GM06990 (cell line): ENCODE measurements at regions not wholly inside any gene's neighbourhood (a gene's known extent, or its start where the extent isn't known, plus 50 kb on each side); places are given as distances from the start of the nearest gene placed in this dataset.

Experiments
- DNase-seq: peaks from one replicate; pipeline ENCODE4 v3.0.0-alpha.2; 2011; ENCODE audit not compliant: insufficient read length; ENCODE audit errors: extremely low read depth
- H3K27me3 ChIP-seq: replicated peaks from 2 replicates; pipeline ENCODE4 v1.6.0; 2011; ENCODE audit warnings: low read length; ENCODE audit not compliant: control insufficient read depth, insufficient read depth
- H3K36me3 ChIP-seq: 2 replicates; pipeline ENCODE4 v1.5.1; 2011; ENCODE audit warnings: low read length; ENCODE audit not compliant: control insufficient read depth, insufficient read depth
- H3K4me3 ChIP-seq: replicated peaks from 2 replicates; pipeline ENCODE4 v1.5.1; 2011; ENCODE audit warnings: low read depth, mild to moderate bottlenecking, control low read depth, low read length
- TF ChIP-seq, protein P1 (sequence below): IDR thresholded peaks from 2 replicates; pipeline ENCODE4 v1.5.1; 2011; ENCODE audit warnings: low read length, control low read depth, mild to moderate bottlenecking, inconsistent platforms; ENCODE audit not compliant: insufficient read depth, poor library complexity, severe bottlenecking

DNA sequence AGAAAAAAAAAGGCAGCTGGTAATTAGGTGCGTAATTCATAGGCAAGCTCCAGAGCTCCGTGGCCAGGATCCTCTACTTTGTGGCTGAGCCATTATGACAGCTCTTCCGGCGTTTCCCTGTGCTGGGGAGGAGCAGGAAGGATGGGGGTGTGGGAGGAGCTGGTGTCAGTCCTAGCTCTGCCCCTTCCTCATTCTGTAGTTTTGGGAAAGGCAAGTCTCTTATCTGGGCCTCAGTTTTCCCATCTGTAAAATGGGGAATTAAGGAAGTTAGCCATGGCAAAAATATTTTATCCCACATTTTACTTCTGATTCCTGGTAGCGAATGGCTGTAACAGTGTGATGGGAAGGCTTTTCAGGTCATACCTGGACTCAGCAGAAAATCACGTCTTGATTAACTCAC, 81.1 kb downstream of the SEC61B start:
- Histone ChIP-seq H3K27me3 (no peaks in the 10 kb centered on the region), H3K4me3 (no peak overlapping the region), H3K36me3 (no peaks in the 10 kb centered on the region)
- TF ChIP-seq, protein P1, sequence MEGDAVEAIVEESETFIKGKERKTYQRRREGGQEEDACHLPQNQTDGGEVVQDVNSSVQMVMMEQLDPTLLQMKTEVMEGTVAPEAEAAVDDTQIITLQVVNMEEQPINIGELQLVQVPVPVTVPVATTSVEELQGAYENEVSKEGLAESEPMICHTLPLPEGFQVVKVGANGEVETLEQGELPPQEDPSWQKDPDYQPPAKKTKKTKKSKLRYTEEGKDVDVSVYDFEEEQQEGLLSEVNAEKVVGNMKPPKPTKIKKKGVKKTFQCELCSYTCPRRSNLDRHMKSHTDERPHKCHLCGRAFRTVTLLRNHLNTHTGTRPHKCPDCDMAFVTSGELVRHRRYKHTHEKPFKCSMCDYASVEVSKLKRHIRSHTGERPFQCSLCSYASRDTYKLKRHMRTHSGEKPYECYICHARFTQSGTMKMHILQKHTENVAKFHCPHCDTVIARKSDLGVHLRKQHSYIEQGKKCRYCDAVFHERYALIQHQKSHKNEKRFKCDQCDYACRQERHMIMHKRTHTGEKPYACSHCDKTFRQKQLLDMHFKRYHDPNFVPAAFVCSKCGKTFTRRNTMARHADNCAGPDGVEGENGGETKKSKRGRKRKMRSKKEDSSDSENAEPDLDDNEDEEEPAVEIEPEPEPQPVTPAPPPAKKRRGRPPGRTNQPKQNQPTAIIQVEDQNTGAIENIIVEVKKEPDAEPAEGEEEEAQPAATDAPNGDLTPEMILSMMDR = no peak
- no peak for DNase-seq

DNA sequence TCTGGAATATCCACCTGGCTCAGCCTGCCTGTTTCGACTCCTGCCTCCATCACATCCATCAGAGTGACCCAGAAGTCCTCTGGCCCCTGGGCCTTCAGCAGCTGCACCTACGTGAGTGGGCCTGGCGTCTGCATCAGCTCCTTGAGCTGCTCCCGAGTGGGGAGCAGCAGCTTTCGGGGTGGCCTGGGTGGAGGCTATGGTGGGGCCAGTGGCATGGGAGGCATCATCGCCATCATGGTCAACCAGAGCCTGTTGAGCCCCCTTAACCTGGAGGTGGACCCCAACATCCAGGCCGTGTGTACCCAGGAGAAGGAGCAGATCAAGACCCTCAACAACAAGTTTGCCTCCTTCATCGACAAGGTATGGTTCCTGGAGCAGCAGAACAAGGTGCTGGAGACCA, 83.0 kb downstream of the SEC61B start:
- TF ChIP-seq, protein P1 = no peak
- Histone ChIP-seq H3K4me3 (no peak overlapping the region), H3K36me3 (no peaks in the 10 kb centered on the region), H3K27me3 (no peaks in the 10 kb centered on the region)
- no peak for DNase-seq

DNA sequence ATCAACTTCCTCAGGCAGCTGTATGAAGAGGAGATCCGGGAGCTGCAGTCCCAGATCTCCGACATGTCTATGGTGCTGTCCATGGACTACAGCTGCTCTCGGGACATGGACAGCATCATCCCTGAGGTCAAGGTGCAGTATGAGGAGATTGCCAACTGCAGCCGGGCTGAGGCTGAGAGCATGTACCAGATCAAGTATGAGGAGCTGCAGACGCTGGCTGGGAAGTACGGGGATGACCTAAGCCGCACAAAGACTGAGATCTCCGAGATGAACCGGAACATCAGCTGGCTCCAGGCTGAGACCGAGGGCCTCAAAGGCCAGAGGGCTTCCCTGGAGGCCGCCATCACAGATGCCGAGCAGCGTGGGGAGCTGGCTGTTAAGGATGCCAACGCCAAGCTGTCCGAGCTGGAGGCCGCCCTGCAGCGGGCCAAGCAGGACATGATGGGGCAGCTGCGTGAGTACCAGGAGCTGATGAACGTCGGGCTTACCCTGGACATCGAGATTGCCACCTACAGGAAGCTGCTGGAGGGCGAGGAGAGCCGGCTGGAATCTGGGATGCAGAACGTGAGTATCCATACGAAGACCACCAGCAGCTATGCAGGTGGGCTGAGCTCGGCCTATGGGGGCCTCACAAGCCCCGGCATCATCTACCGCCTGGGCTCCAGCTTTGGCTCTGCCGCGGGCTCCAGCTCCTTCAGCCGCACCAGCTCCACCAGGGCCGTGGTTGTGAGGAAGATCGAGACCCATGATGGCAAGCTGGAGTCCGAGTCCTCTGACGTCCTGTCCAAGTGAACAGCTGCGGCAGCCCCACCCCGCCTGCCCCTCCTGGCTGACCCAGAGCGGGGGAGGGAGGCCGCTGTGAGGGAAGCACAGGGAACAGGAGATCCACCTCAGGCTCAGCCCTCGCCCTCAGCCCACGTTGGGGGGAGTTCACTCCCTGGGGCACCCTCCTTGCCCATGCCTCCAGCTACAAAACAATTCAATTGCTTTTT, 84.0 kb downstream of the SEC61B start:
- TF ChIP-seq, protein P1 = no peak
- H3K36me3 ChIP-seq = no peaks in the 10 kb centered on the region
- no peak for DNase-seq
- no peaks in the 10 kb centered on the region for H3K27me3 ChIP-seq
- no peak overlapping the region for H3K4me3 ChIP-seq

DNA sequence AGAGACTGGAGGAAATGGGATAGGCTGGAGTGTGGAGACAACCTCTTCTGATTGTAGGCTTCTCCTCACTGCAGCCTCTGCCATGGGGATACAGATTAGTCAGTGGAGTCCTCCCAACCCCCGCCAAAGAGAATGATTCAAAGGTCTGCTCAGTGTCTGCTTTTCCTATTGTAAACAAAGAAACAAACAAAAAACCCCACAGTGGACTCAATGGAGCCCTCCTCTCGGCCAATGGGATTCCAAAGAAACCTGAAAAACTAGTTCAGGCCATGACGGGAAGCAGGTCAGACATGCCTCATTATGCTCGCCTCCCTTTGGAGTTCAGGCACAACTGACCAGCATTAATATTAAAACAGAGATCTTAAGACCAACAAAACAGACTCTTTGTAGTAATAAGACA, 85.8 kb downstream of the SEC61B start:
- Histone ChIP-seq H3K36me3 (no peaks in the 10 kb centered on the region), H3K4me3 (no peak overlapping the region), H3K27me3 (no peaks in the 10 kb centered on the region)
- DNase-seq = no peak
- TF ChIP-seq, protein P1 = no peak

DNA sequence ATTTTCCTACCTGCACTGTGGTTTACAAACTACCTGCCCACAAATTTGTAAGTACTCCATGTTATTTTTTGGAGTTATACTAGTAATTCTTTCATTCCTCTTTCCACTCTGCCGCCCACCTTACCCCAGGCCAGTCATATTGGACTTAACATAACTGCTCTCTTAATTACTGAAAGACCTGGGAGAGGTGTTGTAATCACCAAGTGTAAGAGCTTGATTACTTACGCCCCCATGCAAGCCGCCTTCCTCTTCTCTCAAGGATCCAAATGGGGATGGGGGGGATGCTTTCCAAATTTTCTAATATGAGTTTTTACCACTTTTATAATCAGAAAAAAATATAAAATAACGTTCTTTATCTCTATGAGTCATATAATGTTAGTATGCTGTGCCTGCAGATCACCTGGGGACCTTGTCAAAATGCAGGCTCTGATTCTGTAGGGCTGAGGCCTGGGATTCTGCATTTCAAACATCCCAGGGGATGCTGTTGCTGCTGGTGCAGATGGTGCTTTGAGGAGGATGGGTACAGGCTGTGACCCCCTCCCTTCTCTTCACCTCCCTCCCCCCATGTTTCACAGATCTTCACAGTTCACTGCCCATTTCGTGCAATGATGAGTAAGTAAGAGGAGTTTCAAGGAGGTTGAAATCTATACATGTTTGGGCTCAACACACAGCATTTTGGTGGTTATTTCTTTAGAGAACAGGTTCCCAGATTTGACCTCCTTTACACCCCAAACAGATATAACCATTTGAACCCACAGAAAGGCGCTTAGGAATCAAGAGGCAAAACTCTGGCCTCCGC, 87.3 kb downstream of the SEC61B start:
- peak; percentile 14 for DNase-seq
- Histone ChIP-seq H3K4me3 (no peak overlapping the region), H3K36me3 (no peaks in the 10 kb centered on the region), H3K27me3 (no peaks in the 10 kb centered on the region)
- TF ChIP-seq, protein P1 = no peak
